T-helper 1 cell (primary cell): ENCODE measurements at regions not wholly inside any gene's neighbourhood (a gene's known extent, or its start where the extent isn't known, plus 50 kb on each side); places are given as distances from the start of the nearest gene placed in this dataset.

ENCODE experiments used
- DNase-seq, 5 donors: peaks; one replicate each; pipeline ENCODE4 v3.0.0-alpha.2; 2012 to 2020

DNA sequence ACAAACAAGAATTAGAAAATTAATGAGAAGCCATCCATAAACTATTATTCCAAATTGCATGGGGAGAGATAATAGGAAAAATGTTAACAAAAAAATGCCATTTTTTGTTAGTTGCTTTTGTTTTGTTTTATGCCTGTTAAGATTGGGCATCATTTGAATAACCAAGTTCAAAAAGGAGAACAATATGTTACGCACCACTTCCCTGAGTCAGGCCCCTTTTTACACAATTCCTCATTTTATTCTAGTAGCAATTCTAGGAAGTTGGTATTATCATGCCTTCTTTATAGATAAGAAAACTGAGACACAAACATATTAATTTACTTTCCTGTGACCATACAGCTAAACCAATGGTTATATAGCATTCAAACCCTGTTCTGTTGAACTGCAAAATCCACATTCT is 736.9 kb upstream of the CCDC54 start:
- DNase-seq = no peak

DNA sequence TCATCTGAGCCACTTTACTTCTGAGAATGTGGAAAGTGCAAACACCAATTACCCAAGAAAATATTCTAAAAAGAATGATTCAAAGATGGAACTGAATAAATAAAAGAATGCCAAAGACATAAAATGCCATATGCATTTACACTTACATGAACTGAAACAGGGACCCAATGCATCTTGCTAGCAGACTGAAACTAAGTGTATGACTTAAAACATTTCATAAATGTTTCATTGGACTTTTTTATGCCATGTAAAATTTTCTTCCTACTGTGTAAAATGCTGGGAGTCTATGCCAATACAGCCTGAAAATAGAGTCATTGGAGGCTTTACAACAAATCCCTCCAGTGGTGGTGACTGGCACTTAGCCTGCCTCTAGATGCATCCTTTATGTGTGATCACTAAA is 735.1 kb upstream of the CCDC54 start:
- no peak for DNase-seq

DNA sequence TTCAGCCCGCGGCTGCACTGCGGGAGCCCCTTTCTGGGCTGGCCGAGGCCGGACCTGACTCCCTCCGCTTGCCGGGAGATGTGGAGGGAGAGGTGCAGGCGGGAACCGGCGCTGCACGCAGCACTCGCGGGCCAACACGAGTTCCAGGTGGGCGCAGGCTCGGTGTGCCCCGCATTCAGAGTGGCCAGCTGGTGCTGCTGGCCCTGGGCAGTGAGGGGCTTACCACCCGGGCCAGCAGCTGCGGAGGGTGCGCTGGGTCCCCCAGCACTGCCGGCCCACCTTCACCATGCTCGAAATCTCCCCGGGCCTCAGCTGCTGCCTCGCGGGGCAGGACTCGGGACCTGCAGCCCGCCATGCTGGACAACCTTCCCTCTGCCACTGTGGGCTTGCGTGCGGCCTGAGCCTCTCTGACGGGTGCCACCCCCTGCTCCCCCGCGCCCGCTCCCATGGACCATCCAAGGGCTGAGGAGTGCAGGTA is 733.5 kb upstream of the CCDC54 start:
- DNase-seq = no peak

DNA sequence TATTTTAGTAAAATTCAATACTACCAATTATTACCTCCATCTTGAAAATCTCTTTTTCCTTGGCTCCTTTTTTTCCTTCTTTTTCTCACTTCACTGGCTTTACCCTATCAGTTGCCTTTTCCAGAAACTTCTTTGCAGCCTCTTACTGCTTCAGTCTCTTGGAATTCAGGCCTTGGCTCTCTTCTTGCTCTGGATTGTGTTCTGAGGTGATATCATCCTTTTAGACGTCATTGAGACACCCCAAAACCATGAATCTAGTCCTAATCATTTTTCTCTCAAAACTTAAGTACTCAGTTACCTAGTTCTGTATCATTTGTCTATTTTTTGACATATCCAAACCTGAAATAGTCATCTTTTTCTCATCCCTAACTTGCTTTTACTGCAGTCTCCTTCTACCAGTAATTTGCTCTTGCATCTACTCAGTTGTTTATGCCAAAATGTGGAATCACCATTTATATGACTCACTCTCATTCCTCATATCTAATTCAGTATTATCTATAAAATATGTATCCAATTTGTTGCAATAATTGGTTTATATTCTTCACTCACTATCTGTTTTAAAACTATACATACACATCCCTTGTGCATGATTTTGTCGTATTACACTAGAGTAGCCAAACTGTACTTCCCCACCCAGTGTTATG is 703.2 kb upstream of the CCDC54 start:
- no peak for DNase-seq

DNA sequence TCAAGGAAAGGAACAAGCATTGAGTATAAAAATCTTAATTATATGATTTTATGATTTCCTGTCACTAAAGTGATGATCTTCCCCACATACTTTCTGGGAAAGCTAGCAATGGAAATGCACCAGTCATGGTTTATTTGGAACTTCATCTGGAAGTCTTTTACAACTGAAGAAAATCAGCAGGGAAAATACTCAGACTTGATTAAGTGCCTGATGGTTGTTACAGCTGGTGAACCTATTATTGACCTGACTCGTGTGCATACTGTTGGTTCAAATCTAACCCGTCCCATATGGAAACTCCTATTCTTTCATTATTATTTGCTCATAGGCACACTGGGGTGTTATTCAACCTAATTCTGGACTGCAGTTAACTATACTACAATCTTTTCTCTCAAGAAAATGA is 701.8 kb upstream of the CCDC54 start:
- no peak for DNase-seq

DNA sequence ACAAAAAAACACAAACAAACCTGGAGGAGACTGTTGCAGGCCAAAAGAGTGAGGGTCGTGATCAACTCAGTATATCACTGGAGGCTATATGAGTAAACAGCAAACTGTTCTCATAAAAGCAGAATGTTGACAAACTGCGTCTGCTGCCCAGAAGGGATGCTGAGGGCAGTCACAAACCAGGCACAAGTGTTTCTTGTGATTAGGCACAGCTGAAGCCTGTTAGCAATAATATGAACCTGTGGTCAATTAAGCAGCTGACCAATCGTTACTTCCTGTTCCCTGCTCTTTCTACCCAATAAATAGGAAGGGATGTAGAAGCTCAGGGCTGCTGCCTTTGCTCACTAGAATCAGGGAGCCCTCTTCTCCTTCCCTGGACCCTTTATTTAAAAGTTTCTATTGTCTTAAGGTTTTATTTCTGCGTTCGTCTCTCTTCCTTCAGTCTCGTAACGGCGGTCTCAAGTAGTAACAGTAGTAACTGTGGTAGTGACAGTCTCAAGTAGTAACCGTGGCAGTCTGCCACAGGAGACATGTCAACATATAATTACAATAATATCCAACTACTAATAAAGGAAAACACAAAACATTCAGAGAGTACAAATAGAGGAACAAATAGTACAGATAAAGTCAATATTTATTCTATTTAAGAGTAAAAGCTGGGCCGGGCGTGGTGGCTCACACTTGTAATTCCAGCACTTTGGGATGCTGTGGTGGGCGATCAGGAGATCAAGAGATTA is 698.4 kb upstream of the CCDC54 start:
- no peak for DNase-seq

DNA sequence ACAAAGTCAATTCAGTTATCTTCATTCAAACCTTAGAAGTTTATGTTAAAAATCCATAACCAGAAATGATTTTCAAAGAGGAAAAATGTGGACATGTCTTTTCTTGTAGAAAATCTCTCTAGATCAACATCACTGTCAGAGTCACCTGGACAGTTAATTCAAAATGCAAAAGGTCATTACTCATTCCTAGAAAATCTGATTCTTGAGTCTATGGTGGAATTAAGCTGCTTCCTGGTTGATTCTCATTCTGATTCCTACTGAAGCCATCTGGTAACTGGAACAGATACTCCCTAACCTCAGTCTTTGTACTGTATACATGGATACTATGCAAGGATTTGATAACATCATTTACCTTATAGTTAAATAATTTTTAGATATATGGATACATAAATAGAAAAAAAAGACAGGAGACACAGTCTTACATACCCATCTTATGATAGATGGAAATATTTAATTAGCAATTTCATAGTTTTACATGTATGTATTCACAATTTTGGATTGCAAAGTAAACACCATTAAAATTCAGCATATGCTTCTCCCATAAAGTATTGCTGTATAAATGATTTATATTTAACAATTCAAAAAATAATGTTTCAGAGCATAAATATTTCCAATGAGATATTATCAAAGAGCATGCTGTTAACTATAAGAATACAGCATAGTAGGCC is 693.2 kb upstream of the CCDC54 start:
- DNase-seq = no peak

DNA sequence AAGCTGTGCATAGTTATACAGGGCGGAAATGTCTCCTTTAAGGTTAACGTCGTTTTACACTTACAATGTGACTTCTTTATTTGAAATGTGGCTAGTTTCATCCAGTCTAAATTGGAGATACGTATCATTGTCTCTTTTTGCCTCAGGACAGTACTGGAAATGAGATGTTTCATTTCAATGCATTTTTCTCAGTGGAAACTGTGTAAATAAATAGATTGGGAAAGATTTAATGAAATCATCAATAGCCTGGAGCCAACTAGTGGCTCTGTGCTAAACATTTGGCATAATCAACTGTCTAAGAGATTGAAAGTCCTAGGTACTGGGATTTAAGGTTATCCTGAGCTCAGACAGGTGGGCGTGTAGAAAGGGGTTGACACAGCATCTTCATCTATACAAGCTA is 691.5 kb upstream of the CCDC54 start:
- no peak for DNase-seq

DNA sequence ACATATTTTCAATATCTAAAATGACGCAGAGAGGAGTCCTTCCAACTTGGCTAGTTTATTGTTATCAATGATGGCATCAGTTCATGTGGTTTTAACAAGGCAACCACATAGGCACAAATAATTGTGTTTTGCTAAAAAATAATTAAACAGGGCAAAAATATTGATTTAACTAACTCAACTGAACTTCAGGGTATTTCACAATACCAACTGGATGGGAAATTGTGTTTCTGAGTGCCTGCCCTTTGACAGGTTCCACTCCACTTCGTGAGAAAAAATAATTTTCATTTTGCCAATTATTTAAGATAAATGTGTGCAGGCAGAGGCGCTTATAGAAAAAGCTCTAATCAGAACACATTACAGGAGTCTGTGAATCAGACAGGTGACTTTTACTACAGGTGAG is 689.3 kb upstream of the CCDC54 start:
- no peak for DNase-seq

DNA sequence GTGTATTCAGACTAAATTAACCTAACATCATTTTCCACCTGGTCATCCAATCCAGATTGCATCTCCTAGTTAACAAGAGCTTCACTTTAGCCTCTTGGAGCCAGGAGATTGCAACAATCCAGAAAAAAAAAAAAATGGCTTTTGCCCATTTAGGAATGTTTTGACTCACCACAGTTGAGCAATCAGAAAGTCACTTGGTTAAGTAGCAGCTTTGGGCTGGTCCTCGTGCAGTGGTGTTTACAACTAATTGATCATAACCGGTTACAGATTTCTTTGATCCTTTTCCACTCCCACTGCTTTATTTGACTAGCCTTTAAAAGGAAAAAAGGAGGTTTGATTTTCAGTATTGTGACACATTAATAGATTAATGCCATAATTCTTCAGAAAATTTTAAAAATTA is 688.8 kb upstream of the CCDC54 start:
- DNase-seq = no peak

DNA sequence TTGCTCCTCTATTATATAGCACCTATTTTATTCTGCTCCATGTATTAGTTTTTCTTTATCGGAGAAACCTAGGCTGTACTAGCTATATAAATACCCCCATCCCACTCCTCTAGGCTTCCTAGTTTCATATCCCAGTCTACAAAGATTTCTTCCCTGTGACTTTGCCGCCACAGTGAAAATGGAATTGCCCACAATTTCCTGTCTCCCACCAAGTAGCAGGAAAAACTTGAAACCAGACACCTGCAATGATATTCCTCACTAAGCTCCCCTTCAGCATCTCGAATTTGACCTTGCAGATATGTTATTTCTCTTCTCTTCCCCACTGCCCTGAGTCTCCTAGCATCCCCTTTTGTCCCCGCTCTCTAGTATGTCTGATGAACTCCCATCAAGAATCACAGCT is 685.8 kb upstream of the CCDC54 start:
- no peak for DNase-seq

DNA sequence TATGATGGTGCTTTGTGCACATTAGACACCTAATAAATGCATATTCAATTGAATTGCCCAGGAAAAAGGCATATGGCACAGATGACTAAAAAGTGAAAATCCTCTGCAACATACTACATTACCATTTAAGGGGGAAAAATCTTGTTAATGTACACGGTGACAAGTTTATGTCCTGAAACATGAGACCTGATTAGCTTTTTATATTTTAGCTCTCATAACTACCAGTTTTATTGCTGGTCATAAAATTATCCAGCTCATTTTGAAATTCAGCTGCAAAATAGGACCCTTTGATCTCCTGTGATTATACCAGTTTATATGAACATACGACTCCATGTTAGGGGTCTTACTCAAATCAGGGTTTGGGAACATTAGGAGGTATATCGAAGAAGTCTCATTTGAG is 684.6 kb upstream of the CCDC54 start:
- DNase-seq = no peak

DNA sequence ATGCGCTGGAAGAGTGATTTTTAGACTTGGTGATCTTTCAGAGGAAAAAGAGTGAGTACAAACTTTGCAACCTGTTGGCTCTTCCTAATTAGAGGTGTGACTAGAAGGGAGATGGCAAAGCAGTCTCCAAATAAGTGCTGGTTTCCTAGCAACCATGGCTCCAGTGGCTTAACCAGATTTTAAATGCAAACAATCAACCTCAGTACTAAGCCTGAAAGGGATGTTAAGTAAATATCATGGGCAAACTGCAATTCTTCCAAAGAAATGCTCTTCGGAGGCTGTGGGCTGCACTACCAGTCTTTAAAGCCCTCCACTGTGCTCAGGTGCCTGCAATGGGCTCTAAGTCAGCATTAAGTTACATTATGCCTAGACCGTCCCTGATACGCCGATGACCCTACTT is 678.1 kb upstream of the CCDC54 start:
- DNase-seq = no peak

DNA sequence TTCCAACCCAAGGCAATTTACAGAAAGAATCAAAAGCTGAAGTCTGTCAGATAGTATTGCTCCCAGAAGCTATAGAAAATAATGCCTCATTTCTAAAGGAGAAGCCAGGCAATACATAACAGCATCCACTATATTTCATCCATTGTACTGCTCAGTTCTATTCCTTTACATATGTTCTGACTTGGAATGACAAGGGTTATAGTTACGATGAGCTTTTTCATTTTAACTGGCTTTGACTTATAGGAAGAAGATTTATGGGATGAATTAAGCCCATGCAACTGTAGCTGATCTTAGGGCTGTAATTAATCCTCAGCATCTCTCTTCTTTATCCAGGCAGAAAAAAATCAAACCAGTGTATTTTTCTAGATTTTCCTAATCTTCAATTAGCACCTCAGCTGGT is 676.3 kb upstream of the CCDC54 start:
- DNase-seq = no peak

DNA sequence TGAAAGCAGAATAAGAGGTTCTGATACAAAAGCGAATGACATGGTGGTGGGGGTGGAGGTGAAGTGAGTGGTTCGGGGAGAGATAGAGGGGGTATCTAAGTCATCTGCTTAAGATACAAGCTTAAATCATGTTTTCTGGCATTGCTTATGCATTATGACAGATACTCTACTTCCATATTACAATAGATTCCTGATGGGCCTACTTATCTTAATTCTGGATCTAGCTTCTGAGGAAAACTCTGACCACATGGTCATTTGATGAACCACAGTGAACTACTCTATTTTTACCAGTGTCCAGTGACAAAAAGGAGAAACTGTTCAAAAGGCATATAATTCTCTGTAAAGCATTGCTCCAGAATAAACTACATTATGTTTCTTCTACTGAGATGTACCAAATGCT is 673.7 kb upstream of the CCDC54 start:
- DNase-seq = no peak

DNA sequence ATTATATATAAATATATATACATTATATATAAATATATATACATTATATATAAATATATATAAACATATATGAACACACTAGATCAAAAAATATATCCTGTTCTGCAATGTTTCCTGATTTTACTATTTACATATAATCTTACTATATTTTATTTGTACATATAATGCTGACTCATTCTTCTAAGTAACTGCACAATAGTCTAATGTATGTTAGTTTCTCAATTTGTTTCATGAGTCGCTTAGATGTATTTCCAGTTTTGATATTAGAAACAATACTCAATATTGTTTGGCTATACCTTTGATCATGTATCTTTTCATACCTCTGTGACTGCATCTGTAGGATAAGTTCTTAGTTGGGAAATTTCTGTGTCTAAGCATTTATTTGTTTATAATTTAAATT is 669.9 kb upstream of the CCDC54 start:
- DNase-seq = no peak

DNA sequence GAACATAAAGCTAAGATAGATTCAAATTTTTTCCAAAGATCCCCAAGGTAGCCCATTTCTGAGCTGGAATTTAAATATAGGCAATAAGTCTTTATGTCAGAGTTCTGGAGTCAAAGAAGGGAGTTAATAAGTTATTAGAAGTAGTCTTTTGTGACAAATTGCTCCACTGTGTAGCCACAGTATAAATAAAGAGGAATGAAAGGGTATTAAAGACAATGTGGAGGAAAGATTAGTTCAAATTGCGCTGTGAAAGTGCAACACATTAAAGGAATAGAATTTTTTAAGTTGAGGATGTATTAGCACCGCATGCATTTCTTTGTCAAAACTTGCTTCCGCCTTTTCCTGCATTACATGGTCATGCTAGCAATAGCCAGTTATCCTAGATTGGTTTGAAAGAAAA is 666.6 kb upstream of the CCDC54 start:
- DNase-seq = no peak

DNA sequence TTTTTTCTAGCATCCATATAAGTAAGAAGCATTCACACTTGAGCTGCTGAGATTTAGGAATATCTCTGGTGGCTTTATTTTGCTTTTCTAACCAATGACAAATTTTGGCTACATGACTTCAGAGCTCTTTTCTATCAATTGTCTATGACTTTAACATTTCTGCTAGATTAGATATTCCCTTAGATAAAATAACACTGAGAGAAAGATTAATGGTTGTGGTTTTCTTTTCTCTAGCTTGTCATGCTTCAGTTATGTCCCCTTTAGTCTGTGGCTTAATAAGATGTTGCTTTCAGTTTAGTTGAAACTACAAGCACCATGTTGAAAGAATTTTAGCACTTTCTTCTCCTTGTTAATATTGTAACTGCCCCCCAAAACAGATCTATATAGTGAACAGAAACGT is 665.6 kb upstream of the CCDC54 start:
- no peak for DNase-seq

DNA sequence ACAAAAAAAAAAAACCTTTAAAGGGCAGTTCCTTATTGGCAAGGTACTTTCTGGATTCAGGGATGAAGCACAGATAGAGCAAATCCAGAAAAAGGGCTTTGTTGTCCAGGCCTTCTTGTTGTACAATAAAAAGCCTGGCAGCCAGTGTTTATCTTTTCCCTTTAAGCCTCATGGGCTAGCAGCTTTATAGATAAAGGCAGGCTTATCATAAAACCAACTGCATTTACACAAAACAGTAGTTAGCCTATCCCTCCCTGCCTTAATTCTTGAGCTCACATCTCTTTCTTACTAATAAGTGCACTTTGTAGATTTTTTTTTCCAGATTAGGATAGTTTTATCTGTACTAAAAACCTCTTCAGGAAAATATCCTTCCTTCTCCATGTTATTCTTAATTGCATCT is 662.8 kb upstream of the CCDC54 start:
- no peak for DNase-seq

DNA sequence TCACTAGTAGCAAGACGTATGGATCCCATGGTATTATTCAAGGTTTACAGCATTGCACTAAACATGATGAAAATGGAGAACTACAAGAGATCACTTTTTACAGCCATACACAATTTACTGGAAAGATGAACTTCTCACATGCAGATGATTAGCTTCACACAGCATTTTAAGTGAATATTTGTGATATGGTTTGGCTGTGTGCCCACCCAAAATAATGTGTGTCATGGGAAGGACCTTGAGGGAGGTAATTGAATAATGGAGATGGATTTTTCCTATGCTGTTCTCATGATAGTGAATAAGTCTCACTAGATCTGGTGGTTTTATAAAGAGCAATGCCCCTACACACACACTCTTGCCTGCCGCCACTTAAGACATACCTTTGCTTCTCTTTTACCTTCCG is 662.0 kb upstream of the CCDC54 start:
- no peak for DNase-seq

DNA sequence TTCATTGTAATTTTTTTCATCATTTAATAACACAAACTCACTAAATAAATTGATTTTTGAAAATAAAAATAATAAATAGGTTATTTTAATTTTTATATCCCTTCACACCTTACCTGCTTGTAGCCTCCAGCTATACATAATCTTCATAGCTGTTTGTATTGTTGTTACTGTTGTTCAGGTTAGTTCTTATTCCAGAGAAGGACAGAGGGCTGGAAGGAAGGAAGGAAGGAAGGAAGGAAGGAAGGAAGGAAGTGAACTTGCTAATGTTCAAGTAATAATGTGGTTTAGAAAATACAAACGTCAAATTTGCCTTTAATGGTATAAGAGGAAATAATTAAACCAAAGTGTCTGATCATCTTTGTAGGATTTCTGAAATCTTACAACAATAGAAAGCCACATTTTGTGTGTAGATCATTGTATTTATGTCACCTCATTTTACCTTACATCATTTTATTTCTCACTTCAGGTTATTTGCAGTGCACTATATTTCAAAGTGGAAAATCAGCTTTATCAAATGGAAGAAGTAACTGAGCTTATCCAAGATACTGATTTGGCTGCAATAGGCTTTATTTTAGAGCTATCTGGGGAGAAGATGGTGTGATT is 660.0 kb upstream of the CCDC54 start:
- DNase-seq = no peak

DNA sequence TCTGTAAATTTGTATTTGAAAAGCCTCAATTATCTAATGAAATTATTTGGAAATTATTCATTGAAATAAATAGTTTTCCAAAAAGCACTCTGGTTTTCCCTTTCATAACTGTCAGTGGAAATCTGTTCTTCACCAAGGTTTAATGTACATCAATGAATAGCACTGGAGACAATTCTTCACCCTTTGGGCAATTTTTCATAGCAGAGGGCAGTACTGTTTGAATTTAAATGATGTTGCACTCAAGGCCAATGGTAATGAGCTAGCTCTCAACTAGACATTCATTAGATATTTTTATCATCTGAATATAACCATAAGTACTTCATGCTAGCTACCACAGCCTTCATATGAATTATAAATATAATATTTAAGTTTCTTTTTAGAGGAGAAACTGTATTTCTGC is 658.2 kb upstream of the CCDC54 start:
- DNase-seq = no peak

DNA sequence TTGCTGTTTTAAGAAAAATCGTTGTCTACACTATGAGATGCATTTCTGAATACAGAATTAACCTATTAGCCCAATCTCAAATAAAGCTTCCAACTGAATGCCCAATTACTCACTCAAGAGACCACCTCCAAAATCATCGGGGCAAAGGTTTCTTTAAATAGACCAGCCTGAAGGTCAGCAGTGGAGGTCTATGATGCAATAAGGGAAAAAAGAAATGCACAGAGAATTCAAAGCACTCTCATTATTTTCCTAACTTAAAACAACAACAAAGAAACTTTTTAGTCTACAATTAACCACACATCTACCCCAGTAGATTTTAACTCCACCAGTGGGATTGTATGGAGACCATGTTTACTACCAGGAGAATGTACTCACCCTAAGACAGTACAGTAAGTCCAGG is 657.7 kb upstream of the CCDC54 start:
- no peak for DNase-seq

DNA sequence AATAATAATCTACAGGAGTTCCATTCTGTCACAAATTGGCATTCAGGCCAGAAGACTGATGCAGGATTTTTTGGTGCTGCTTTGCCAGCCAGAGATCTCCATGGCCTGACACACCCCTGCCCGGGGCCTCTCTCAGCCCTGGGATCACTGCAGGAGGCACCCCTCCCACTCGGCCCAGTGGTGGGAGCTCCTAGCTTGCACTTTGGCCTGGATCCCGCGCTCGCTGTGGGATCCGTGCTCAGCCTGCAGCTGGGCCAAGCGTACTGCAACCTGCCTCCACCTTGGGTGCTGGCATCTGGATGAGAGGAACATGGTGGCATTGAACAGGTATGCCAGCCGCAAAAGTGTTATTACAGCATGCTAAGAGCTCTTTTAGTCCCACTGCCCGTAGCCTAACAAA is 656.7 kb upstream of the CCDC54 start:
- no peak for DNase-seq
